ENCODE measurements at regions not wholly inside any gene's neighbourhood (a gene's known extent, or its start where the extent isn't known, plus 50 kb on each side); places are given as distances from the start of the nearest gene placed in this dataset.

GRCh38 chrX:20527558-20528011 lies 260.9 kb upstream of the RPS6KA3 start (continued):
- TF ChIP-seq RAD21 (CRISPR knock-in tag; conservative IDR thresholded peaks at IDR 0.05 in 1 of 2, IDR thresholded peaks at IDR 0.05 in 1 of 2) (peak; percentile 50 to 67), CTCF (IDR thresholded peaks at IDR 0.05 in 2 of 3, conservative IDR thresholded peaks at IDR 0.05 in 1 of 3; ENCODE audit: insufficient read depth in 2 of 3, low read depth in 1 of 3, low read length in 3 of 3) (peak; percentile 12 to 58 (median 29); a peak in 3 of 6 replicates)

- Histone ChIP-seq H3K9ac (ENCODE audit: insufficient read depth in 1 of 2, low read depth in 2 of 2, low read length in 2 of 2) (no peak overlapping the region), H4K20me1 (replicated peaks; ENCODE audit: control insufficient read depth, insufficient read depth, low read length) (no peaks in the 10 kb centered on the region), H3K4me1 (replicated peaks in 1 of 2; ENCODE audit: control insufficient read depth in 2 of 2, insufficient read depth in 2 of 2, low read length in 2 of 2) (no peaks in the 10 kb centered on the region), H2AFZ (ENCODE audit: low read depth, low read length) (no peak overlapping the region), H3K36me3 (ENCODE audit: control insufficient read depth, insufficient read depth, low read length) (no peaks in the 10 kb centered on the region), H3K79me2 (ENCODE audit: control insufficient read depth, insufficient read depth, low read length) (no peaks in the 10 kb centered on the region), H3K27me3 (ENCODE audit: control insufficient read depth in 2 of 2, insufficient read depth in 2 of 2, low read length in 2 of 2) (no peaks in the 10 kb centered on the region), H3K9me3 (replicated peaks; ENCODE audit: control insufficient read depth, insufficient read depth, low read depth, low read length) (no peaks in the 10 kb centered on the region), H3K4me2 (ENCODE audit: insufficient read depth, low read length) (no peak overlapping the region), H3K4me3 (no peak overlapping the region), H3K9me1 (ENCODE audit: control insufficient read depth, insufficient read depth, low read length) (no peaks in the 10 kb centered on the region), H3K27ac (ENCODE audit: extremely low read depth, low read depth, low read length) (no peak overlapping the region)
- CTCF ChIA-PET (ENCODE audit: low intra/inter-chr PET ratio): interaction anchor here (0.7 kb wide), 1 partner anchor 10 kb away, joined by 3 read pairs; no protein-coding TSS in a partner anchor
- in situ Hi-C loops (cut with MboI): no loop called here
- no TSS peak for BruUV-seq (replicated peaks)
- intact Hi-C loops (cut with micrococcal nuclease): loop anchor here (2.0 kb wide), 1 partner anchor 1220 kb away; no protein-coding TSS in a partner anchor
- no peak for DNase-seq (ENCODE audit: extremely low read depth in 1 of 4, low spot score in 3 of 4)
- ATAC-seq: no peak
- 21% methylated on average over 3 of the region's 4 CpGs for whole genome bisulfite sequencing (ENCODE audit: insufficient coverage, low coverage, missing lambda C conversion rate)
- POLR2A ChIA-PET: interaction anchor here (0.6 kb wide), 1 partner anchor 1239 kb away, joined by 3 read pairs; no protein-coding TSS in a partner anchor
- FAIRE-seq: no peak
- no peak for TF ChIP-seq HMGXB4 (CRISPR knock-in tag; IDR thresholded peaks at IDR 0.05)
- no peak for TF ChIP-seq HINFP (tag; conservative IDR thresholded peaks at IDR 0.05; ENCODE audit: low read depth)
- no peak for TF ChIP-seq RUNX1 (IDR thresholded peaks at IDR 0.05; ENCODE audit: low read depth)
- no peak for TF ChIP-seq ZNF77 (CRISPR knock-in tag; IDR thresholded peaks at IDR 0.05)
- TF ChIP-seq ZMIZ1 (IDR thresholded peaks at IDR 0.05; ENCODE audit: low read depth in 2 of 2, low read length in 2 of 2): no peak
- no peak for TF ChIP-seq TCF15 (CRISPR knock-in tag; IDR thresholded peaks at IDR 0.05)
- no peak for TF ChIP-seq ZBTB12 (CRISPR knock-in tag; IDR thresholded peaks at IDR 0.05)
Measured at GRCh38 chrX:20527041-20527440, 260.3 kb upstream of the RPS6KA3 start.

Data from K562 (cell line).